NOMO-1 (cell line): ENCODE measurements at regions not wholly inside any gene's neighbourhood (a gene's known extent, or its start where the extent isn't known, plus 50 kb on each side); places are given as distances from the start of the nearest gene placed in this dataset.

Source experiments
- DNase-seq, 2 experiments: peaks; one replicate each; lab custom pipeline; 2025; ENCODE audit not compliant: unreplicated experiment in 2 of 2; lab: John Stamatoyannopoulos, UW

DNA sequence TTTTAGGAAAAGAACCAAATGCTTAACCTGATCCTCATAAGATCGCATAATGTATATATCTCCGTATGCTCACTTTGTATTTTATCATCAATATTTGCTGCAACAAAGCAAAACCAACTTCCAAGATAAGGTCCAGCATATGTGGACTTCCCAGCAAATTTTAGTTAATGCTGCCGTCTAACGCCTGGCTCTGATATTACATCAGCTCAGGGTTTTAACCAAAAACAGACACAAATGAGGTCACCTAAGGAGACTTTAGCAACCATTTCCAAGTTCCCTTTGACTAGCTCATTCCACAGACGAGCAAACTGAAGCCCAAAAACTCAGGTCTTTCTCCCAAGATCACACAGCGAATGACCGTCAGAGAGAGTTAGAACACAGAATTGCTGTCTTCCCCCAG lies 59.4 kb upstream of the UCN3 start:
- DNase-seq = no peak

DNA sequence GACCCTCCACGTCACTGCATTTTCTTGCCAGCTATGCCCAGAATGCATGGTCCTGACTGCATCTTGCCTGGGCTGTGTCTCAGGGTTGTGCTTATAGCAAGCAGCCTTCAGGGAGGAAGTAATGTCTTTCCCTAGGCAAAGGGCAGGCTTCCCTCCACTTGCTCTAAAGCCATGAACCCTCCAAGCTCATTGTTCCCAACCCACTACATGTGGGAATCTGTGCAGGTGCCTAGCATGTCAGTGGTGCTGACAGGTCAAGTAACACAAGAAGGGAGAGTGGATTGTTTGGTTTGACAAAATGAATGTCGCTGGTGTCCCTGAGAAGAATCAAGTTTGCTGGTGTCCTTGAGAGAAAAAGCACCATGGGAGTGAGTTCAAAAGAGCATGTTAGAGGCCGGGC lies 53.9 kb upstream of the UCN3 start:
- DNase-seq = no peak

DNA sequence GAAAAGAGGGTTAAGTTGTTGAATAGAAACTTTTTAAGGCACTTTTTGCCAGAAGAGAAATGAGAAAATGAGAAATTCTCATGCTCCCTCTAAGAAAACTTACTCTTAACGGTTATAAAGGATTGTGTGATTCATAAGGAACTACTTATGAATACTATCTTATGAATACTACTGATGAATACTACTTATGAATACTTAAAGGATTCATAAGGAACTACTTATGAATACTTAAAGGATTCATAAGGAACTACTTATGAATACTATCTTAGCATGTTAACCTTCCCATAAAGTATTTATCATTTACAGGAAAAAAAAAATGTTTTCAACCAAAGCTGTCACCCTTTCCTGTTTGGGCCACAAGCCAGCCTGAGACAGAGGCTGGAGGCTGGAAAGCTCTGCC lies 53.1 kb upstream of the UCN3 start:
- DNase-seq = no peak

DNA sequence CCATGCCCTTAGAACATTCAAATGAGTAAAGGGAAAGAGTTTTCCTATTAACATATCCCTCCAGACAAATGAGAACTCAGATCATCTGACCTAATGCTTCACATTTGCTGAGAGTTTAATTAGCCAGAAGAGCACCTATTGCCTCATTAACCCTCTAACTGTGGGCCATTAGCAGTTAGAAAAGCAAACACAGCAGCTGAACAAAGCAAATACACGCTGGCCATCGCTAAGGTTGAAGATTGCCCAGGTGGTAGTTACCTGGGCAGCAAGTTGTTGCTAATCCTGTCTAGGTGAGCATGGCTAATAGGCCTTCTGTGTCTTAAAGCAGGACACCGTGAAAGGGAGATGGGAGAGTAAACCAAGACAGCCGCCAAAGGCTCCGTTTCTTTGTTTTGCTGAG lies 49.9 kb upstream of the UCN3 start:
- DNase-seq = no peak
